HG02870 (cell line): ENCODE measurements at regions not wholly inside any gene's neighbourhood (a gene's known extent, or its start where the extent isn't known, plus 50 kb on each side); places are given as distances from the start of the nearest gene placed in this dataset.

Source experiments
- ATAC-seq: cut with Tn5 transposase; IDR thresholded peaks from one replicate; pipeline ENCODE4 v1.9.1; 2021; ENCODE audit warnings: mild to moderate bottlenecking, moderate library complexity; ENCODE audit not compliant: unreplicated experiment

DNA sequence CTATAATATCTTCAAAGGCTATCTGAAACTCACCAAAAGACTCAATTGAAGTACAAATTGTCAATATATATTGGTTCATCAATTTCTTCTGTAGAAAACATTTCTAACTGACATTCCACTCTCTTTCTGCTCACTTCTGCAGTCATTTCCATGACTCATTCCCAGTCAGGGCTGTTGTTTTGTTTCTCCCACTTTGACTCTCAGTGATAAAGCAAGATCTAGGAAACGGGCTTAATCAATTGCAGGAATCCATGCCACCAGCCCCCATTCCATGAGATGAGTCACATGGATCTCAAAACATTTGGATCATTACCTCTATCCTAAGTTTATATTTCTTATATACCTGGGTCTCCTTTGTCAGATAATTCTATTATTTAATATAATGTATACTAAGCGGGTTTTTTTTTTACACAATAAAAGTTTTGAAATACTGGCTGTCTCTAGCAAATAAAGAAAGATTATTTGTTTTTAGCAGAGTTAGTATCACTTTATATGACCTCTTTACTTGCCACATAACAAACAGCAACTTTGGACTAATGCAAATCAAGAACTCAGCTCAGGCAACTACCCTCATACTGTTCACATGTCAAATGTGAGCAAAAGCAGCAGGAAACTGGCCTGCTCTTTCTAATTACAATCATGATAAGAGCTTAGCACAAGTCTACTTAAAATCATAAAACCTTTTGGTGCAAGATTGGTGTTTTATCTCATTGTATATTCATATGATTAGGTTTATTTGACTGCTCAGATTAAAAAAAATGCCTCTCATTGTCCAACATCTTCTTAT is 251.1 kb upstream of the PIK3C3 start:
- no peak for ATAC-seq

- no peak for ATAC-seq
Observed at GRCh38 chr18:41700416-41700815, 254.6 kb upstream of the PIK3C3 start.

DNA sequence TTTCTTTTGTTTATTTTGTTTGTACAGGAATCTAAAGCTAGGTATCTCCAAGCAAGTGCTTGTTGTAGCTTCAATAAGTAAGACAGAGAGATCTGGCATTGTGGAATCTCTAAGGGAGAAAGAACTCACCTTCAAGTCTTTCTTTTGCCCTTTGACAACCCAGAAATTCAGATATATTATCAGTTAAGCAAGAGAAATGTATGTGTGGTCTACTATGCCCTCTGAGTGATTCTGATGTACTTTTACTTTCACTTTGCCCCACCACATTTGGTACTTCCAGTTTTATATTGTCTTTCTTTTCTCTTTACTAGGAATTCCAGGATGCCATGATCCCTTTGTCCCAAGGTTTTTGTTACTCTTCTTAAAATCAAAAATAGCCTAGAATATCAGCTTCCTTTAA is 259.6 kb upstream of the PIK3C3 start:
- no peak for ATAC-seq

DNA sequence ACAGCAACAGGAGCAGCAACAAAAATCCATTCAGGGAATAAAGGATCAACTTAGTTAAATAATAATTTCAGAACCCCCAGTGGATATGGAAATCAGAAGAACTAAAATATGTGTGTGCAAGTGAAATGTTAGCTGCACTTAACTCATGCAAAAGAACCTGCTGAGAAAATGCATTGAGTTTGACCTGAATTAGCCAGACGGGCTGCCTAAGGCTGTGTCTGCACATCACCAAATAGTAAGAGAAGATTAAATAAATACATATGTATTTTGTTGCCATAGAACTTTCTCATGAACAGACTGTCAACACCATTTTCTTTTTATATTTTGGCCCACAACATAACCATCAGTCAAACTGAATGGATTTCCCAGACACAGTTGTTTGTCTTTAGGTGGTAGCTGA is 262.0 kb upstream of the PIK3C3 start:
- no peak for ATAC-seq

- ATAC-seq, result no peak
Observed at GRCh38 chr18:41690332-41691127, 264.5 kb upstream of the PIK3C3 start.

DNA sequence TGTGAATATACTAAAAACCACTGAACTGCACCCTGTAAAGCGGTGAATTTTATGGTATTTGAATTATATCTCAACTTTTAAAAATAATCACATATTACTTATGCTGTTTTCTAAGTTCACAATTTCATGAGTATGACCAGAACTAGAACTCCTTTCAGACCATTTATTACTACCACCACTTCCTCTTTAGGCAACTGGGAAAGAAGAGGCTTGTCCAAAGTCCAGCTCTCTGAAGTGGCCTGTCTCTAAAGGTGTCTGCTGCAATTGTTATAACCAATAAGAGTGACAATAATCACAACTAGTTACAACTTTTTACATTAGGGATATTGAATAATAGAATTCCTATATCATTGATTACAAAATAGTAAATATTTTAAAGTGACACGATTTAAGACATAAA is 267.9 kb upstream of the PIK3C3 start:
- no peak for ATAC-seq

DNA sequence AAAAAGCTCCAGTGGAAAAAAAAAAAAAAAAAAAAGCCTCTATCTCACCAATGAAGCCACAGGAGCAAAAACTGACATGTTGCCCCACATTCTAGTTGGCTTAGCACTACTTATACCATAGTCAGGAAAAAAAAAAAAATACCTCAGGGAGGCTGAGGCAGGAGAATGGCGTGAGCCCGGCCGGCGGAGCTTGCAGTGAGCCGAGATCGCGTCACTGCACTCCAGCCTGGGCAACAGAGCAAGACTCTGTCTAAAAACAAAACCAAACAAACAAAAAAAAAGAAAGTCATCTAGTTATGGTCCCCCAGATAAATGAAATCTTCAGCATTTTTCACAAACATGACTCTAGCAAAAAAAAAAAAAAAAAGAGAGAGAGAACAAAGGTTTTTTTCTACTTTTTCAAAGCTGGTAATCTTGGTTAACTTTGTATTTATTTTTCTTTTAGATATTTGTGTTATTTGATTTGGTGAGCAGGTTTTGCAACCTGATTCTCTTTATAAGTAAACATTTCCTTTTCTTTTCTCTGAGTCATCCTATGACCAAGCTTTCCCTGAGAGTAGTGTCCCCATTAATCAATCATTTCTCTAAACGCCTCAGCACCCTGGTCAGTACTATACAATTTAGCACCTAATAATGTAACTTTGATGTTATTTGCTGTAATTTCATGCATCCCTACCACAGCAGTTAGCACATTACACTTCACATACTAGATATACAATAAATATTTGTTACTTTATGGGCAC is 273.7 kb upstream of the PIK3C3 start:
- ATAC-seq, result no peak

- no peak for ATAC-seq
Observed at GRCh38 chr18:41674506-41674905, 280.5 kb upstream of the PIK3C3 start.

- ATAC-seq, result no peak
Observed at GRCh38 chr18:41666231-41666630, 288.8 kb upstream of the PIK3C3 start.

DNA sequence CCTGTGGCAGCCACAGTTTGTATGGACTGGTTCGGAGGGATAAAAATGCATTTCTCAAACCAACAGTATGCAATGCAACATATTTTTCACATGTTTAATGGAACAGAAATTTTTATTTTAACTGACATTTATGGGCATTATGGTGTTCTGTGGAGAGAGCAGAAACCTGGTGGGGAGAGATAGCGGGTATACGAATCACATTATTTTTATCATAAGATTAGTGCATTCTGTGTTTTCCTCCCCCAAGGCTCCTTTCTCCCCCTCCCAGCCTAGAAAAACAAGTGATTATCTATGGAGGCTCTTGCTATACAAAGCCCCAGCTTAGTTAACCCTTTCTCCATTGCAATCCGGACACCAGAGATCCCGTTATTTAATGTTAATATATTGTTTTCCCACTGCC is 289.8 kb upstream of the PIK3C3 start:
- no peak for ATAC-seq

DNA sequence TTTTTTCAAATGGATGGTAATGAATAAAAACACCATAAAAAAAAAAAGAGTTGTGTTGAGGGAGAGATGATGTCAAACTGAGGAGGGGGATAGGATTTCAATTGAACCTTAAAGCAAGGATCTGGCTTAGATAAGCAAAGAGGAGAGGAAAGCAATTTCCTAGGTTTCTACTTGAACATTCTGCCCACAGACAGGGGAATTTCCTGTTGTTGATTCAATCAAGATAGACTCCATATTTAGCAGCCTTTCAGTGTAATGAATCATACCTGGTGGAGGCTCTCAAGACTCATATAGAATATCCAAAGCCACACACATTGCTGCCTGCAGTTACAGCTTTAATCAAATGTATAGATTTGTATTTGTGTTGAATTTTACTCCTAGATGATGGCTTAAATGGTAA is 294.4 kb upstream of the PIK3C3 start:
- no peak for ATAC-seq

DNA sequence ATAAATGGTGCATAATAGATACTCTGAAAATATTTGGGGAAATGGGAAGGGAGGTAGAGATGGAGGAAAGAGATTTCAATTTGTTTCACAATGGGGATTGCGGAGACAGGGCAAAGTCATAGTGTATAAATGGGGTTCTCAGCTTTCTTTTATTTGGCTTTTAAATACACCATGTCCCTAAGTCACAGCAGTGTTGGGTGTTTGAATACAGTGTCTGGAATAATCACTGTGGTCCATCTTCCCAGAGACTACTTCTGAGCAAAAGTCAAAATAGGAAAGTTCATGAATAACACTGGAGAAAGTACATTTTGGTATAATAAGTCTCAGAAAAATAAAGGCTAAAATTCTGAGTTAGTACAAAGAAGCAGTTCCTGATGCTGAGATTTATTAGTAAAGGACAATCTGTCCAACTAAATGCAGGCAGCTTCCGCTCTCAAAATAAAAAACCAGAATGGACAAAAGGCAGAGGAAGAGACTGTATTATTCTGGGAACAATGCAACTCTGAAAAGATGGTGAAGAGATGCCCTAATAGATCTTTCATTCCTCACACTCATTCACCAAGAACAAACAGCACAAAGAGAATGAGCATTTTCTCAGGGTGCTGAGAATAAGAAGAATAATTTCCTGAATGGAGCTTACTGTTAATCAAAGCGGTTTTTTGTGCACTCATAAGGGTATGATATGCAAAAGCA is 295.4 kb upstream of the PIK3C3 start:
- ATAC-seq, result no peak

DNA sequence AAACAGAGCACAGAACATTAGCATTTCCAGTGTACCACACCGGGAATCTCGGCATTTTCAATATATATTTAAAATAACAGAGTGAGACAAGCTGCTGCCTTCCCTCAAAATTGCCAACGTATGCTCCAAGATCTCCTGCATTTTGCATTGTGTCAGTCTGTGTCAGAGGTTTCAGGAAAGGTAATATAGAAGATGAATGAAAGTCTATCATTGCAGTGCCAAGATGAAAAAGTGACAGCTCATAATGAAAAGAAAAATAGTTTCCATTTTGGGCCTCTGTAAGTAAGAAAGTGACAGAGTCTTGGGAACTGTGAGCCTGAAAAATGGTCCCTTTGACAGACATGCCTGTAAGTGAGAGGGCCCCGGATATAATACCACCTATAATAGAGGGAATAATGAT is 297.8 kb upstream of the PIK3C3 start:
- no peak for ATAC-seq

DNA sequence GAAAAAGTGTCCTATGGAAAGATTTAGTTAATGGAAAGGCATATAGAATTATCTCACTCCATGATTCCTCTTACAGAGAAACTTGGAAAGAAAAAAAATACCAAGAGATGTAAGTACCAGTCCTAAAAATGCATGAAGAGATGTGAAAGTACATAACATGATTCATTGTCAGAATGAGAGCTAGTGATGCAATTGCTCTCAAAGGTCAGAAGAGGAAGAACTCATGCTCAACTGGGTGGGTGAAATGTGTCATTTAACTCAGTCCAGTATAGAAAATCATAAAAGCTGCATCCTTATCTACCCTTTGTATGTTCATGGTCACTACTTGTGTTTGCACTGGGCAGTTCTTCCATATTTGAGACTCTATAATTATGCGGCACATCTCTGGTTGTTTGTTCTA is 300.0 kb upstream of the PIK3C3 start:
- no peak for ATAC-seq

DNA sequence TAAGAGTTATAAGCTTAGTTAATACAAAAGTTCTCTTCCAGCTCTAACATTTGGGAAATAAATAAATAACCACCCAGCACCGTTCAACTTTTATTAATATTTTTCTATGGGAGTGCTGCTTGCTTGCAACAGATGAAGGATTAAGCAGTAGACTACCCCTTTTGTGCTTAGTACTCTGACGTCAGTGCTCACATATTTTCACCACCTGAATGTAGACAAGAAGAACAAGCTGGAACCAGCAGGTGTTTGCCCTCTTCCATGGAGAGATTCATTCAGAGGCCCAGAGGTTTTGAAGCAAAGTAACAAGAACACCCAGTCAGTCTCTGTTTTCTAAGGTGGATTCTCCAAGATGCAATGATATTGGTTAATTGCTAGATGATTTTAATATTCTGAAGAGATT is 307.1 kb upstream of the PIK3C3 start:
- no peak for ATAC-seq

GRCh38 chr18:41646915-41647620 is 308.0 kb upstream of the PIK3C3 start:
- no peak for ATAC-seq

DNA sequence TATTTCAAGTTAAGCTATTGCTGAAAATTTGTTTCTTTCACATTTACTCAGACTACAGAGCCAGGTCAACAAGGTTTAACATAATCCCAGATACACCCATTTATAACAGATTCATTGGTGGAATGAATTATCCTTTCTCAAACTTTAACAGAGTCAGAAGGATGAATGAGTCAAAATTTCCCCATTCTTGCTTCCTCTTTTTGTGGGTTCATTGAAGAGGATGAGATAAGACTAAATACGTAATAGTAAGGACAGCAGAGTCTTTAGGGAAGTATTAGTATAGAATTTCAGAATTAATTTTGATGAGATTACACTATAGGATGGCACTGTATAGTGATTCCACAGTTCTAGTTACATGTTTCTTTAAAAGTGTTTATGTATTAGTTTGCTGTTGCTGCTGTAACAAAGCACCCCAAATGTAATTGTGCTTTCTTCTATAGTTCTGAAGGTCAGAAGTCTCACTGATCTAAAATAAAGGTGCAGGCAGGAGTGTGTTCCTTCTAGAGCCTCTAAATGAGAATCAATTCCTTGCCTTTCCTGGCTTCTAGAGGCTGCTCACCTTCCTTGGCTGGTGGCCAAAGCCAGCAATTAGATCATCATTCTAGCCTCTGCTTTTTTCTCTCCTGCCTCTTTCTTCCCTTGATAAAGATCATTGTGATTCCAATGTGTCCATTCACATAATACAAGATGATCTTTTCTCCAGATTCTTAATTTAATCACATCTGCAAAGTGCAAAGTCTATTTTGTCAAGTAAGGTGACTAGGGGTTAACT is 309.3 kb upstream of the PIK3C3 start:
- ATAC-seq, result no peak

- ATAC-seq, result no peak
Observed at GRCh38 chr18:41644466-41644865, 310.6 kb upstream of the PIK3C3 start.

DNA sequence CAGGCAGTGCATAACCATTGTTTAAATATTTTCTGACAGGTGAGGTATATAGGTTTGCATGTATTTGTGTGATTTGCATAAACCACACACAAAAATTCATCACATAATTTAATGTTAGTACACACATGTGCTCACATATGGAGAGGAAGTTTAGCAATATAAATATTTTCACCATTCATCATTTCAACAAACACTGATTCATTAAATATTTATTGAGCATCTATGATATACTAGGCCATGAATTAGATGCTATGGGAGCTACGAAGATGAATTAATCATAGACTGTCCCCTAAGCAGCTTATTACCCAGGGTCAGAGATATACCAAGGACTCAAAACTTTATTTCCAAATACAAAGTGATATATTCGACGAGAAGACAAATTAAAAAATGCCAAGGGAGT is 311.6 kb upstream of the PIK3C3 start:
- ATAC-seq, result no peak

GRCh38 chr18:41642756-41643155 is 312.3 kb upstream of the PIK3C3 start:
- ATAC-seq, result no peak
